ENCODE measurements at regions not wholly inside any gene's neighbourhood (a gene's known extent, or its start where the extent isn't known, plus 50 kb on each side); places are given as distances from the start of the nearest gene placed in this dataset.

- no peaks in the 10 kb centered on the region for H3K9me3 ChIP-seq (ENCODE audit: control insufficient read depth, insufficient read depth, low read length)
- peaks cover 21% of the 10 kb centered on the region for H3K27me3 ChIP-seq (ENCODE audit: control insufficient read depth, insufficient read depth, low read length)
- H3K4me3 ChIP-seq (ENCODE audit: low read length): peak overlapping the region; percentile 84; the same call in 1 of the 2 replicates
- no peak overlapping the region for H3K27ac ChIP-seq (ENCODE audit: low read length)
- WGBS (ENCODE audit: insufficient coverage, insufficient read length): no CpG with 5 or more reads among the region's 35 CpGs
- DNase-seq (ENCODE audit: low read depth, low spot score): no peak
- no peaks in the 10 kb centered on the region for H3K36me3 ChIP-seq (ENCODE audit: control insufficient read depth, insufficient read depth, low read length)
- H3K4me1 ChIP-seq (ENCODE audit: control insufficient read depth, insufficient read depth, low read length): 0 out of 2 replicates have a peak, but pooled peaks cover 2% of the 10 kb centered on the region
These were observed 63.2 kb upstream of the MAPRE2 start for GRCh38 chr18:34977838-34978532.

GRCh38 chr18:34978533-34978893 lies 62.7 kb upstream of the MAPRE2 start:
- no peak for DNase-seq (ENCODE audit: low read depth, low spot score)
- Histone ChIP-seq H3K4me3 (ENCODE audit: low read length) (peak overlapping the region; percentile 84; the same call in 1 of the 2 replicates), H3K9me3 (ENCODE audit: control insufficient read depth, insufficient read depth, low read length) (no peaks in the 10 kb centered on the region), H3K4me1 (ENCODE audit: control insufficient read depth, insufficient read depth, low read length) (0 out of 2 replicates have a peak, but pooled peaks cover 2% of the 10 kb centered on the region), H3K27ac (ENCODE audit: low read length) (no peak overlapping the region), H3K36me3 (ENCODE audit: control insufficient read depth, insufficient read depth, low read length) (no peaks in the 10 kb centered on the region), H3K27me3 (ENCODE audit: control insufficient read depth, insufficient read depth, low read length) (peaks cover 21% of the 10 kb centered on the region)
- whole genome bisulfite sequencing (ENCODE audit: insufficient coverage, insufficient read length): no CpG with 5 or more reads among the region's 5 CpGs

GRCh38 chr18:34978953-34979608 lies 62.1 kb upstream of the MAPRE2 start:
- H3K4me1 ChIP-seq (ENCODE audit: control insufficient read depth, insufficient read depth, low read length): 0 out of 2 replicates have a peak, but pooled peaks cover 2% of the 10 kb centered on the region
- H3K9me3 ChIP-seq (ENCODE audit: control insufficient read depth, insufficient read depth, low read length): no peaks in the 10 kb centered on the region
- H3K4me3 ChIP-seq (ENCODE audit: low read length): 0 out of 2 replicates have a peak overlapping the region, but pooled peaks have one; percentile 3
- no peaks in the 10 kb centered on the region for H3K36me3 ChIP-seq (ENCODE audit: control insufficient read depth, insufficient read depth, low read length)
- WGBS (ENCODE audit: insufficient coverage, insufficient read length): no CpG with 5 or more reads among the region's 9 CpGs
- H3K27me3 ChIP-seq (ENCODE audit: control insufficient read depth, insufficient read depth, low read length): peaks cover 21% of the 10 kb centered on the region
- DNase-seq (ENCODE audit: low read depth, low spot score): no peak
- no peak overlapping the region for H3K27ac ChIP-seq (ENCODE audit: low read length)

- H3K27ac ChIP-seq (ENCODE audit: low read length): no peak overlapping the region
- no peaks in the 10 kb centered on the region for H3K36me3 ChIP-seq (ENCODE audit: control insufficient read depth, insufficient read depth, low read length)
- WGBS (ENCODE audit: insufficient coverage, insufficient read length): no CpG with 5 or more reads among the region's 2 CpGs
- H3K9me3 ChIP-seq (ENCODE audit: control insufficient read depth, insufficient read depth, low read length): no peaks in the 10 kb centered on the region
- no peak for DNase-seq (ENCODE audit: low read depth, low spot score)
- H3K4me1 ChIP-seq (ENCODE audit: control insufficient read depth, insufficient read depth, low read length): 0 out of 2 replicates have a peak, but pooled peaks cover 2% of the 10 kb centered on the region
- H3K4me3 ChIP-seq (ENCODE audit: low read length): no peak overlapping the region
- peaks cover 14% of the 10 kb centered on the region for H3K27me3 ChIP-seq (ENCODE audit: control insufficient read depth, insufficient read depth, low read length)
These were observed 59.7 kb upstream of the MAPRE2 start for GRCh38 chr18:34981487-34981886.

GRCh38 chr18:34985963-34986362 lies 55.2 kb upstream of the MAPRE2 start:
- DNase-seq (ENCODE audit: low read depth, low spot score): no peak
- no peak overlapping the region for H3K27ac ChIP-seq (ENCODE audit: low read length)
- H3K4me1 ChIP-seq (ENCODE audit: control insufficient read depth, insufficient read depth, low read length): no peaks in the 10 kb centered on the region
- WGBS (ENCODE audit: insufficient coverage, insufficient read length): no CpG with 5 or more reads among the region's 2 CpGs
- no peaks in the 10 kb centered on the region for H3K36me3 ChIP-seq (ENCODE audit: control insufficient read depth, insufficient read depth, low read length)
- no peaks in the 10 kb centered on the region for H3K9me3 ChIP-seq (ENCODE audit: control insufficient read depth, insufficient read depth, low read length)
- H3K4me3 ChIP-seq (ENCODE audit: low read length): no peak overlapping the region
- H3K27me3 ChIP-seq (ENCODE audit: control insufficient read depth, insufficient read depth, low read length): no peaks in the 10 kb centered on the region

GRCh38 chr18:34990597-34990996 lies 50.6 kb upstream of the MAPRE2 start:
- Histone ChIP-seq H3K4me1 (ENCODE audit: control insufficient read depth, insufficient read depth, low read length) (no peaks in the 10 kb centered on the region), H3K27ac (ENCODE audit: low read length) (no peak overlapping the region), H3K9me3 (ENCODE audit: control insufficient read depth, insufficient read depth, low read length) (no peaks in the 10 kb centered on the region), H3K27me3 (ENCODE audit: control insufficient read depth, insufficient read depth, low read length) (no peaks in the 10 kb centered on the region), H3K36me3 (ENCODE audit: control insufficient read depth, insufficient read depth, low read length) (no peaks in the 10 kb centered on the region), H3K4me3 (ENCODE audit: low read length) (no peak overlapping the region)
- no CpG with 5 or more reads among the region's 4 CpGs for WGBS (ENCODE audit: insufficient coverage, insufficient read length)
- no peak for DNase-seq (ENCODE audit: low read depth, low spot score)

GRCh38 chr18:34991152-34991551 lies 50.1 kb upstream of the MAPRE2 start:
- Histone ChIP-seq H3K4me3 (ENCODE audit: low read length) (no peak overlapping the region), H3K27me3 (ENCODE audit: control insufficient read depth, insufficient read depth, low read length) (no peaks in the 10 kb centered on the region), H3K36me3 (ENCODE audit: control insufficient read depth, insufficient read depth, low read length) (no peaks in the 10 kb centered on the region), H3K9me3 (ENCODE audit: control insufficient read depth, insufficient read depth, low read length) (no peaks in the 10 kb centered on the region; the same call in 1 of the 2 replicates), H3K4me1 (ENCODE audit: control insufficient read depth, insufficient read depth, low read length) (no peaks in the 10 kb centered on the region), H3K27ac (ENCODE audit: low read length) (no peak overlapping the region)
- no peak for DNase-seq (ENCODE audit: low read depth, low spot score)
- no CpG with 5 or more reads among the region's 7 CpGs for WGBS (ENCODE audit: insufficient coverage, insufficient read length)

All from iPS DF 6.9 (cell line).